ENCODE measurements at regions not wholly inside any gene's neighbourhood (a gene's known extent, or its start where the extent isn't known, plus 50 kb on each side); places are given as distances from the start of the nearest gene placed in this dataset.
A peak's percentile ranks its signal among the peaks of the same experiment; 100 is the strongest.

GRCh38 chr10:85148693-85149640 is 820.6 kb downstream of the CCSER2 start:
- DNase-seq, result no peak

- DNase-seq, result no peak
These were observed 821.4 kb downstream of the CCSER2 start for GRCh38 chr10:85149766-85150165.

- no peak for DNase-seq
These were observed 823.1 kb downstream of the CCSER2 start for GRCh38 chr10:85151506-85151905.

GRCh38 chr10:85152496-85152895 is 824.1 kb downstream of the CCSER2 start:
- DNase-seq, result no peak

- no peak for DNase-seq
These were observed 824.5 kb downstream of the CCSER2 start for GRCh38 chr10:85152911-85153310.

- no peak for DNase-seq
These were observed 828.8 kb downstream of the CCSER2 start for GRCh38 chr10:85157206-85157605.

- DNase-seq, result no peak
These were observed 839.9 kb downstream of the CCSER2 start for GRCh38 chr10:85168243-85168642.

- DNase-seq, result no peak
These were observed 841.6 kb downstream of the CCSER2 start for GRCh38 chr10:85170026-85170425.

- no peak for DNase-seq
These were observed 847.2 kb downstream of the CCSER2 start for GRCh38 chr10:85175635-85176034.

- DNase-seq, result peak; percentile 8
These were observed 849.4 kb downstream of the CCSER2 start for GRCh38 chr10:85177767-85178166.

- DNase-seq, result no peak
These were observed 858.7 kb downstream of the CCSER2 start for GRCh38 chr10:85187047-85187446.

- no peak for DNase-seq
These were observed 860.5 kb downstream of the CCSER2 start for GRCh38 chr10:85188770-85189484.

- DNase-seq, result no peak
These were observed 865.4 kb downstream of the CCSER2 start for GRCh38 chr10:85193796-85194195.

- no peak for DNase-seq
These were observed 866.3 kb downstream of the CCSER2 start for GRCh38 chr10:85194706-85195105.

GRCh38 chr10:85195596-85195995 is 867.2 kb downstream of the CCSER2 start:
- no peak for DNase-seq

GRCh38 chr10:85204814-85205213 is 876.4 kb downstream of the CCSER2 start:
- DNase-seq, result no peak

GRCh38 chr10:85212526-85212925 is 884.1 kb downstream of the CCSER2 start:
- no peak for DNase-seq

GRCh38 chr10:85213493-85213892 is 885.1 kb downstream of the CCSER2 start:
- no peak for DNase-seq

- DNase-seq, result peak; percentile 3
These were observed 893.9 kb downstream of the CCSER2 start for GRCh38 chr10:85222300-85222699.

- no peak for DNase-seq
These were observed 896.1 kb downstream of the CCSER2 start for GRCh38 chr10:85224366-85224940.

- no peak for DNase-seq
These were observed 896.9 kb downstream of the CCSER2 start for GRCh38 chr10:85225311-85225710.

GRCh38 chr10:85226596-85226995 is 898.2 kb downstream of the CCSER2 start:
- no peak for DNase-seq

GRCh38 chr10:85228726-85229125 is 900.3 kb downstream of the CCSER2 start:
- DNase-seq, result no peak
